ENCODE measurements at regions not wholly inside any gene's neighbourhood (a gene's known extent, or its start where the extent isn't known, plus 50 kb on each side); places are given as distances from the start of the nearest gene placed in this dataset.

DNA sequence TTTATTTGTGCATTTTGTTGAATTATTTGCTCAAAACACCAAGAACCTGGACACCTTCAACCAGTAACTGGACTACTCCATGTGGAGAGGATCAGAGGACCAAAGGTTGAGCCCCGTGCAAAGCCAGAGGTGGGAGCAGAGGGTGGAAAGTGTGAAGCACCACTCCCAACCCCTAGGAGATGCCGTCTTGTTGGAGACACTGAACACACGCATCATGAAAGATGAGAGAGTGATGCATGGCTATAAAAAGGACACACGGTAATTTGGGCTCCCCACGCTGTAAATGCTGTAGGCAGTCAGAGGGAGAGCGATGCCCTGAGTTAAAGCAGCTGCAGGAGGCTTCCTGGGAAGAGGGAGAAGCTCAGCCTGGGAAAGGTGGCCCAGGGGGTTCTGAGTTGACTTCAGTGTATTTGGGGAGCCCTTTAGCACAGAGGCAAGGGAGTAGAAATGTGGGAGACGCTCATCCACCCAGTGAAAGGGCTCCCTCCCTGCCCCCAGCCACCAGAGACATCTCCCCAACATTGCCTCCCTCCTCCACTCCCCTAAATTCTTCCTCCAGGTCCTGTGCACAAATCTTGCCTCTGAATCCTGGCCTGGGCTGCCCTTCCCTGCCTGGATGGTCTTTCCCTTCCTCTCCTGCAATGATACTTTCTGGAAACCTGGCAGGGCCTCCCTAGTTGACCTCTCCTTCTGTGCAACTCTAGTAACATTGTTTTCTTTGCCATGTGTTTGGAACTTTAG is 55.8 kb upstream of the IYD start:
- TF ChIP-seq, protein P1, sequence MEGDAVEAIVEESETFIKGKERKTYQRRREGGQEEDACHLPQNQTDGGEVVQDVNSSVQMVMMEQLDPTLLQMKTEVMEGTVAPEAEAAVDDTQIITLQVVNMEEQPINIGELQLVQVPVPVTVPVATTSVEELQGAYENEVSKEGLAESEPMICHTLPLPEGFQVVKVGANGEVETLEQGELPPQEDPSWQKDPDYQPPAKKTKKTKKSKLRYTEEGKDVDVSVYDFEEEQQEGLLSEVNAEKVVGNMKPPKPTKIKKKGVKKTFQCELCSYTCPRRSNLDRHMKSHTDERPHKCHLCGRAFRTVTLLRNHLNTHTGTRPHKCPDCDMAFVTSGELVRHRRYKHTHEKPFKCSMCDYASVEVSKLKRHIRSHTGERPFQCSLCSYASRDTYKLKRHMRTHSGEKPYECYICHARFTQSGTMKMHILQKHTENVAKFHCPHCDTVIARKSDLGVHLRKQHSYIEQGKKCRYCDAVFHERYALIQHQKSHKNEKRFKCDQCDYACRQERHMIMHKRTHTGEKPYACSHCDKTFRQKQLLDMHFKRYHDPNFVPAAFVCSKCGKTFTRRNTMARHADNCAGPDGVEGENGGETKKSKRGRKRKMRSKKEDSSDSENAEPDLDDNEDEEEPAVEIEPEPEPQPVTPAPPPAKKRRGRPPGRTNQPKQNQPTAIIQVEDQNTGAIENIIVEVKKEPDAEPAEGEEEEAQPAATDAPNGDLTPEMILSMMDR (IDR thresholded peaks at IDR 0.05), result no peak
- TF ChIP-seq EZH2 (IDR thresholded peaks at IDR 0.05; ENCODE audit: borderline replicate concordance, insufficient read depth, low read depth, low read length, poor library complexity, severe bottlenecking), result no peak

All from B cell (primary cell).